GM18907 (cell line): ENCODE measurements at regions not wholly inside any gene's neighbourhood (a gene's known extent, or its start where the extent isn't known, plus 50 kb on each side); places are given as distances from the start of the nearest gene placed in this dataset.
A peak's percentile ranks its signal among the peaks of the same experiment; 100 is the strongest.
"Not testable (repeated sequence)": the region's sequence is repeated elsewhere in the genome, so short reads cannot be mapped to it uniquely, and the experiment has no call there.

Experiments
- ATAC-seq: cut with Tn5 transposase; IDR thresholded peaks from one replicate; pipeline ENCODE4 v1.9.1; 2021; ENCODE audit warnings: mild to moderate bottlenecking, moderate library complexity; ENCODE audit not compliant: unreplicated experiment

DNA sequence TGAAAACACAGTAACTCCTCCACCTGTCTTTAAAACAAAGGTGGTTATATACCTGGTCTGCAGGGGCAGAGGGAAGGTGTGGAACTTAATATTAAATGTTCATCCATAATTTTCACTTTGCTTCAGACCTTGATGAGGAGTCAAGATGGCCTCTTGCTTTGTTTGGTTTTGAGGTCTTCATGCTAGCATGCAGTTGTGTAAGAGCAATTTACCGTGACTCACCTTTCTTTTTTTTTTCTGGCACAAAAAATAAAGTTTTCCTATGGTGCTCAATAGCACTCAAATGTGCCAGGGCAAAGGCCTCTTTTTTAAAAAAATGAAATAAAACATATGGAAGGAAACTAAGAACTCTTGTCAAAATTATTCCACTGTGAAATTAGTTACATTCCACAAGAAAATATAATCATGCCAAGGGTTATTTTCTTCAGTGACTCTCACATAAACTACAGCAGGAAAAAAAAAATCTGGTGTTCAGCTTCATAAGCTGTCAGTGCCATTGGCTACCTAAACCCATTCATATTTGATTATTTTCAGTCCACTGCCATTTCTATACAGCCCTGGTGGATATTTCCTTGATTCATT, 128.2 kb downstream of the SLC7A11 start:
- ATAC-seq = peak; percentile 26

DNA sequence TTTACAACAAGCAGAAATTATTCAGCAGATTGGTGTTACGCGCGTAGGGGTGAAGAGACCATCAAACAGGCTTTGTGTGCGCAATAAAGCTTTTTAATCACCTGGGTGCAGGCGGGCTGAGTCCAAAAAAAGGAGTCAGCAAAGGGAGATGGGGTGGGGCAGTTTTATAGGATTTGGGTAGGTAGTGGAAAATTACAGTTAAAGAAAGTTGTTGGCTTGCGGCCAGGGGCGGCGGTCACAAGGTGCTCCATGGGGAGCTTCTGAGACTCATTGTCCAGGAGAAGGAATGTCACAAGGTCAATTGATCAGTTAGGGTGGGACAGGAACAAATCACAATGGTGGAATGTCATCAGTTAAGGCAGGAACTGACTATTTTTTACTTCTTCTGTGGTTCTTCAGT, 129.3 kb downstream of the SLC7A11 start:
- ATAC-seq = not testable (repeated sequence)

DNA sequence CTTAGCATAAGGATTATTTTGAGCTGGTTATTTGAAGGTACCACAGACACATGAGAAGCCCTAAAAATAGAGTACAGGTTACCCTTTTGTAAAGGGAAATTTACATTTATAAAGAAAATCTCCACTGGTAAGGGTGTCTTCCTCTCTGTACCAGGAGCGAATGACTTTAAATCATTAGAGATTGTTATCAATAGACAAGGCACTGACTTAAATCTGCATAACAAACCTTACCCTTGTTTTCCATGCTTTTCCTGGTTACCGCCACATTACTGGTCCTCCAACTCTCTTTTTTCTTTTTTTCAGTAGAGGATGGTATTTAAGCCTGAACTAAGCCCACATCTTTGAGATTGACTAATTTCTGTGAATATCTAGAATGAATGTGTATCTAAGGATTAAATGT, 129.8 kb downstream of the SLC7A11 start:
- no peak for ATAC-seq

DNA sequence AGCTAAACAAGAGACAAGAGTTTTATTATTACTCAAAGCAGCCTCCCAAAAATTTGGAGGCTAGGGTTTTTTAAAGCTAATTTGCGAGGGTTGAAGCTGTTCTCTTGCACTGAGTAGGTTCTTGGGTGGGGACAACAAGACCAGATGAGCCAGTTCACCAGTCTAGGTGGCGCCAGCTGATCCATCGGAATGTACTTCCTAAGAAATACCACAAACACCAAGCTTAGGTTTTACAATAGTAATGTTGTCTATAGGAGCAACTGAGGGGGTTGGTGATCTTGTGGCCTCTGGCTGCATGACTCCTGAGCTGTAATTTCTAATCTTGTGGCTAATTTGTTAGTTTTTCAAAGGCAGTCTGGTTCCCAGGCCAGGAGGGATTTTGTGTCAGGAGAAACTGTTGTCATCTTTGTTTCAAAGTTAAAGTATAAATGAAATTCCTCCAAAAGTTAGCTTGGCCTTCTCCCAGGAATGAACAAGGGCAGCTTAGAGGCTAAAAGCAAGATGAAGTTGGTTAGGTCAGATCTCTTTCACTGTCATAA, 130.6 kb downstream of the SLC7A11 start:
- ATAC-seq = no peak

DNA sequence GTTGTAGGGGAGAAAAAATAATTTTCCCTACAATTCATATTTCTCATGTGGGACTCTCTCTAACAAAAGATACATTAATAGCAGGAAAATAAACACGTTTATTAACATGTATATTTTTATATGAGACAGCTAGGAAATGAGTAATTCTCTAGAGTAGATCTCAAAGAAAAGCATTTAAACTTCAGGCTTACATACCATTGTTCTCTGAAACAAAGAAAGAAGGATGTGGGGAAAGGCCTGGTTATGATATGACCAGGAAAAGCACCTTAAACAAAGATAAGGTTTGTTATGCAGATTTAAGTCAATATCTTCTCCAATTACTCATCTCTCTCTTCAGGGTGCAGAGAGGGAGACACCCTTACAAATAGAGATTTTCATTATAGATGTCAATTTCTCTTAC, 131.3 kb downstream of the SLC7A11 start:
- no peak for ATAC-seq

DNA sequence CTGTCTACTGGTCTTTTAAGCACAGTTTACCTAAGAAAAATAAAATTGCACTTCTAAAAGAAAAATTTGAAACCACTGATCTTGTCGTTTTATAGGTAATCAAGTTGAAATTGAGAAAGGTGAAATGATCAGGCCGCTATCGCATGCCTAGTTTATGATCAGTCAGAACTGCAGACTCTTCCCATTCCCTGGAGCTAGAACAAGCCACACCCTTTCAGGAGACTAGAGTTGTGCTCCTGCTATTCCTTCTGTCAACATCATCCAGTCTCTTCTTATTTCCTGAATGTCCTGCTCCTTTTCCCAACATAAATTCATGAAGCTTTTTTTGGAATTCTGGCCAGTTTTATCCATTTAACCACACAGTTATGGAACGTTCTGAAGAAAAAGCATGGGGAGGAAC, 135.1 kb downstream of the SLC7A11 start:
- ATAC-seq = no peak

DNA sequence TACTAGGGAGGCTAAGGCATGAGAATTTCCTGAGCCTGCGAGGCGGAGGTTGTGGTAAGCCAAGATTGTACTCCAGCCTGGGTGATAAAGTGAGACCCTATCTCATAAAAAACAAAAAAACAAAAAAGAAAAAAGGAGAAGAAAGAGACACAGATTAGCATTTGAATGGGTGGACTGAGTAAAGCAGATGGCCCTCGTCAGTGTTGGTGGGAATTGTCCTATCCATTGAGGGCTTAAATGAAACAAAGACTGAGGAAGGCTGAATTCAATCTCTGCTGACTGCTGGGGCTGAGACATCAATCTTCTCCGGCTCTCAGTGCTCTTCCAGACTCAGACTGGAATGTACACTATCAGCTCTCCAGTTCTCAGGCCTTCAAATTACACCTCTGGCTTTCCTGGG, 136.8 kb downstream of the SLC7A11 start:
- no peak for ATAC-seq

DNA sequence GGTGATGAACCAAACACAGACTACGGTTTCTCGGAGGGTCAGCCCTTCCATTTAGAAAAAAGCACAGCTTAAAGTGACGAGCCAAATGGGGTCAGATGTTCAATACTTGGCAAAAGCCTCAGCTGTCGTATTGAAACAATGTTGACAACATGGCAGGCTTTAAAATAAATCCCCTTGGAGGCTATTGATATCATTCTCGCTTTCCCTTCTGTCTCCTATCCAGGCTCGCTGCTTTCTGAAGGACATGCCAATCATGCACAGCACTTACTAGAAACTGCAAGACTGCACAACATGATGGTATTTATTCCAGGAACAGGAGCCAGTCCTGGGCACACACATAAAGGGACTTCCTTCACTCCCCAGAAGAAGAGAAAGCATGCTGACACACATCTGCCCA, 137.9 kb downstream of the SLC7A11 start:
- ATAC-seq = no peak

DNA sequence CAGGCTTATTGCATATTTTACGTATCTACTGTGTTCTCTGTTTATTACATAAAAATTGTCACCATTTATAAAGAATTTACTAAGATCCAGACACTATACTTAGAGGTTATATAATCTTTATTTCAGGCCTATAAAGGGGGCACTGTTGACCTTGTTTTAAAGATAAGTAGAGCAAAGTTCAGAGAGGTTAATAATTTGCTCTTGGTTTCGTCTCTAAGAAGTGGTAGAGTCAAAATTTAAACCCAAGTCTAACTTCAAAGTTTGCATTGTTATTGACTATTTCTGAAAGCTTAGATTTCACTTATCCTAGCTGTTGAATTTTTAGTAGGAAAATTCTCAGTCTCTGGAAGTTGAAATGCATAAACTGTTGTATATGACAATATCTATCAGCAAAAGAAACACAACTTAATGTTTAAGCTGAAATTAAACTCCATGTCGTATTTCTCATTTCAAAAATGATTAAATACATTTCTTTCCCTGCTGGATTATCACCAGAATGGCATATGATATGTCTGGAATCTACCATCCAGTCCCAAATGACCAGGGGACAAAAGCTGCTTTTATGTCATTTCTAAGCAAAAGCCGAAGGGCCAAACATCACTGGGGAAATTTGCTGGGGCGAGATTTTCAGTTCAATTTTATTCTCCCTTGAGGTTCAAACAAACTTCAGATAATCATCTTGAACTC, 138.4 kb downstream of the SLC7A11 start:
- ATAC-seq = peak; percentile 72

DNA sequence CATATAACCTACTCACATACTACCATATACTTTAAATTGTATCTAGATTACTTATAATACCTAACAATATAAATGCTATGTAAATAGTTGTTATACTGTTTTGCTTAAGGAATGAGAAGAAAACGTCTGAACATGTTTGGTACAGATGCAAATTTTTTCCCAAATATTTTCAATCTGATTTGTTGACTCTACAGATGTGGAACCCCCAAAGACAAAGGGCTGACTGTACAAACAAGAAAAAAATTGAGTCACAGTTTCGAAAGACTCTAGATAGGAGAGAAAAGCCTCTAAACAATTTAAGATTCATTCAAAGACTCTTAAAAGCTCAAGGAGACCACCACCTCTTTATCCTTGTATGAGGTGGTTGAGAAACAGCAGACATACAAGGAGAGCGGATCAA, 142.8 kb downstream of the SLC7A11 start:
- ATAC-seq = no peak

DNA sequence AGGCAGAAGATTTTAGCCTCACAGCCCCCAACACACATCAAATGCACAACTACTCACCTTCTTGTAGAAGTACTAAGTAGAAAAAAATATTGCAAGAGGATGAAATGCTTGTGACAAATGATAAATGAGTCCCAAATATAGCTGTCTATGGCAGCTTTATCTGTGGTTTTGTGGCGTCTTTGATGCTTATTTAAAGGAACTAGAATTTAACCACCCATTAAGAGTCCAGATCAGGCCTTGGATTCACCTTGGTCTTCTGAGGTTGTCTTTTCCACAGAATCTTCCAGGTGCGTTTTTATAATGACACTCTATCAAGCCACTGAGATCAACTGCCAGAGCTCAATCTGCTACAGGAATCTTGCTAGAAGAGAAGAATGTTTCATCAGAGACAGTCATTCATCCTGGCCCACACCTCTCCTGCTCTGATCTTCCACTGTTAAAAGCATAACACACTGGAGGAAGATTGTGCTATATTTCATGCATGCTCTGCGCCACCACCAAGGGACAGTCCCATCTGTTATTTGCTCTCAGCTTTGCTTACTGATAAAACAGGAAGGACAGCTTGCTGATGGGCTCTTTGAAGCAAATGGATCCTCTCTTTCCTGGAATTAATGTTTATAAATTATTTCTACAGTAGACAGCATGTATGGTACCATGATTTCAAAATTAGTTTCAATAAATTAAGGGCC, 144.1 kb downstream of the SLC7A11 start:
- no peak for ATAC-seq

DNA sequence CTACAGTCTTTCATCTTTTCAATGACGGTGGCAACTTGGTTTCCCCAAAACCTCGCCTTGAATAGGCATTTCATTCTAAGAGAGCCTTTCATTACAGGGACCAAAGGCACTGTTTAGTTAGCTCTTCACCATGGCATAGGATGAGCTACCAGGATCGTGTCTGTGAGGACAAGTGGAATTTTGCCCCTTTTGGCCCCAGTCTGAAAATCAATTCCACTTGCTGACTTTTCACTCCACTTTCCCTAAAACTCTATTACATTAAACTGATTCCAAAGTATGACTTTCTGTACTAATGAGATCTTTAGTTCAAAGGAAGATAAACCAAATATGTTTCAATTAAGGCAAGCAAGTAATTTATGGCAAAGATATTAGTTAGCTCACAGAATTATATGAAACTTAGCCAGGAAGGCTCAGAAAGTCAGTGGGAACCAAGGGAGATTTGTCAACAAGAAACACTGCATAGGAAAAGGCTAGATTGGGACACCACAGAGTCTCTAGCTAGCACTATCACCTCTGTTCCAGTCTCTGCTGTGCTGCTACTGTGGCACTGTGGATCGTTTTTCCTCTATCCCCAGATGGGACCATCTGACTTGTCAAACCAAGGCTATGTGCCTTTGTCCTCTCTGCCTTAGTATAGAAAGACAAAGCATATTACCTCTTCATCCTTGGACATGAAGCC, 145.6 kb downstream of the SLC7A11 start:
- no peak for ATAC-seq

DNA sequence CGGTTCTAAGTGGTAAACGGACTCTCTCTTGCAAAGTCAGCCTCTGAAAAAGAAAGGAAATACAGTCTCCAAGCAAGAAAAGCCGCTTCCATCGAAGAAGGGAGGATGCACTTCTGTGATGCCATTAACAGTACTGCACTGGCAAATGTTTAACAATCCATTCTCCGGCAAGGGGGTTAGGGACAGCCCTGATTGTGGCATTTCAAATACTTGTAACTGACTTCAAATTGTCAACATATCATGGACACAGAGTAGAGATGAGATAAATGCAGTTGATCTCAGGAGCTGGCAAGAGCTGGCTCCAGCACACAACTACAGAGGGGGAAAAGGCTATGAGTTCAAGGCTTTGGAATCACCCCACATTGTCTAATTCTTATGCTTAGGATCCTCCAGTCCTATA, 146.8 kb downstream of the SLC7A11 start:
- no peak for ATAC-seq

DNA sequence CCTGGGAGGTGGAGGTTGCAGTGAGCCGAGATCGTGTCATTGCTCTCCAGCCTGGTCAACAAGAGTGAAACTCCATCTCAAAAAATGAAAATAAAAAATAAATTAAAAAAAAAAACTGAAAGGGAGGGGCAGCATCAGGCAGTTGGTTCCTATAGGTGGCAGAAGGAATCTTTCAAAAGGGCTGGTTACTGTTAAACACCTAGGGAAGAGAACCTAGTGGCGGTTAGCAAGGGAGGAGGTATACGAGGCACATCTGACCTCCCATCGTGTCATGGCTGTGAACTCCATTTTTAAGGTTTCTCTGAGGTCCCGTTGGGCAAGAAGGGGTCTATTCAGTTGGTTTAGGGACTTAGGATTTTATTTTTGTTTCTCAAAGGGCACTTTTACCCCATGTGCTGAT, 150.1 kb downstream of the SLC7A11 start:
- ATAC-seq = no peak

DNA sequence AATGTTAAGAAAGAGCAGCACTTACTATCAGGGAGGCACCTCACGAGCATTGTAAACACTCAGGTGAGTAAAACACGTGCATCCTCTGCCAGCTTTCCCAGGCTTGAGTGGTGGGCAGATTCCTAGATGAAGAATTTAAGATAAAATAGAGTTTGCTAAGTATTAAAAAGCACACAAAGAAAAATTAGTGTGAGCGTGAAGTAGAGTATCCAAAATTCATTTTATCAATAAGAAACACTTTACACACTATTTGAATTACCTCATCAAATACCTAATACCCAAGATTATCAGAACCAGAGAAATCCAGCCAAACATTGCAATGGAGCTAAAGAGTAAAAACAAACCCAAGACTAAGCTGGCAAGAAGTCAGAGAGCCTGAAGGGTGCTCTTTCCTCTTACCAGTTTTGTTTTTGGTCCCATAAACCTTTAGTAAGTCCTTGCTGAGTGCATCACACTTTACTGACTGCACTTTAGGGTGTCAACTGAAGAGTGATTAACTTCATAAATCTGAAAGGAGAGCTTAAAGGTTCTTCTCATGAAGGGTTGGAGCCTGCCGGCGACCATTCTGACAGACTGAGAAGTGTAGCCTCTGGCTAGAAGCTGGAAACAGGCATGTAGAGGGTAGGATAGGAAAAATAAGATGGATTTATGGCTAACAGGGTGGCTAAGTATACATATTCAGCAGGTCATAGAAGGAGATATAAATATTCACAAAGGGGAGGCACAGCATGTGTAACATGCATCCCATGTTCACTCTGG, 151.1 kb downstream of the SLC7A11 start:
- no peak for ATAC-seq

DNA sequence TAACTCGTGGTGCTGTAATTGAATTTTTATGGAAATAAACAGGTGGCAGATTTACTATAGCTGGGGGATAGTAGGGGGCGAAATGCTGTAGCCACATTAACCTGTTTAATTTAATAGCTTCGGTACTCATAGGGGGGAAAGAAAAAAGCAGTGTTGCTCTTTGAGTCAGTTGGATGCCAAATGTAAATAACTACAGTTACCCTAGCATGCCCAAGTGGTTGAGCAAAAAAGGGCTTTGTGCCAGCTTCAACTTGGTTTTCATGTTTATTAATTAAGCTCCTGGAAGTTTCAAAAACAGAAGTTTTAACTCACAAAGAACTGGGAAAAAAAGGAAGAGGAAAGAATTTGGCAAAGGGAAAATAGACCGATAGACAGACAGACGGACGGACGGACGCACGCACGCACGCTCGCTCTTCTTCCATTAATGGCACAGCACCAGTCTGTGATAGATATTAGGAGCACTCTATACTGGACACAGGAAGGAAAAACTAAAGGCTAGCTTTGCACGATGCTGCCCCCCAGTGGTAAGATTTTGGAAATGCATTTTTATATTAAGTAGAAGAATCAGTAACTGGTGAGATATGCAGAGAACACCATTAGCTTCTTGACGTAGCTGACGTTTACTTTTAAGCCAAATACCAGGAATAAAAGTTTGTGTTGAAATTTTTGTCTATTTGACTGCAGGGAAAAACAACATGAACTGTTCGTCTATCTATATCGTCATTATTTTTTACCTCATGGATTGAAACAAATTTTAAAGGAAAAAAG, 151.8 kb downstream of the SLC7A11 start:
- peak; percentile 84 for ATAC-seq

DNA sequence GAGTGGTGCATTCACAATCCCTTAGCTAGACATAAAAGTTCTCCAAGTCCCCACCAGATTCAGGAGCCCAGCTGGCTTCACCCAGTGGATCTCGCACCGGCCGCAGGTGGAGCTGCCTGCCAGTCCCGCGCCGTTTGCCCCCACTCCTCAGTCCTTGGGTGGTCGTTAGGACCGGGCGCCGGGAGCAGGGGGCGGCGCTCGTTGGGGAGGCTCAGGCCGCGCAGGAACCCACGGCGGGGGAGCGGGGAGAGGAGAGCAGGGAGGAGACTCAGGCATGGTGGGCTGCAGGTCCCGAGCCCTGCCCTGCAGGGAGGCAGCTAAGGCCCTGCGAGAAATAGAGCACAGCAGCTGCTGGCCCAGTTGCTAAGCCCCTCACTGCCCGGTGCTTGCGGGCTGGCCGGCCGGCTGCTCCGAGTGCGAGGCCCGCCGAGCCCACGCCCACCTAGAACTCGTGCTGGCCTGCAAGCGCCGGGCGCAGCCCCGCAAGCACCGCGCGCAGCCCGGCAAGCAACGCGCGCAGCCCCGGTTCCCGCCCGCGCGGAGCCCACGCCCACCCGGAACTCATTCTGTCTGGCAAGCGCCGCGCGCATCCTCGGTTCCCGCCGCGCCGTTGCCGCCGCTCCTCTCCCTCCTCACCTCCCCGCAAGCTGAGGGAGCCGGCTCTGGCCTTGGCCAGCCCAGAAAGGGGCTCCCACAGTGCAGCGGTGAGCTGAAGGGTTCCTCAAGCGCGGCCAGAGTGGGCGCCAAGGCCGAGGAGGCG, 153.5 kb downstream of the SLC7A11 start:
- no peak for ATAC-seq

DNA sequence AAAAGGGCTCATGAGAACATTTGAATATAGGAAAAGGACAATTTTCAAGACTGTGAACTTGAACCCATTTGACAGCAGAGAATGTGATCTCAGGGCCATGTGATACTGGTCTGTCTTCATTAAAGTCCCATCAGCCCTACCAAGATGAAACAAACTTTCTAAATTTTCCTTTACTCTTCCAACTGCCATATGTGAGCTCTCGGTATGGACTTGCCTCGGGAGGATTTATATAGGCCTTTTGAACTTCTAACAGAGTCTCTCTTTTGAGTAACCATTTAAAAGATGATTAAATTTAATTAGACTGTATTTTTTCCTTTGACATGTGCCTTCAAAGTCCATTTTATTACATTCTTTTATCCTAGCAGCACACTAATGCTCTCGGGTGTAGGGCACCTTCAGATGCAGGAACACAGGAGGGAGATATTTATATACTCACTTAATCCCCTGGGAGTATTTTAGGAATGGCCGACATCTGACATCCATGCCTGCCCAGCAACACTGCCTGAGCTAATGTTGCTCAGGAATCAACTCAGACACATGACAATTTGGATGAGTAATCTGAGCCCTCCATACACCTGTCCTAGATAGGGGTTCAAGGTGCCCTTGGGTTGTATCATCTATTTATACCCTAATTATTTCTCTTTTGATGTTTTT, 155.0 kb downstream of the SLC7A11 start:
- ATAC-seq = no peak

DNA sequence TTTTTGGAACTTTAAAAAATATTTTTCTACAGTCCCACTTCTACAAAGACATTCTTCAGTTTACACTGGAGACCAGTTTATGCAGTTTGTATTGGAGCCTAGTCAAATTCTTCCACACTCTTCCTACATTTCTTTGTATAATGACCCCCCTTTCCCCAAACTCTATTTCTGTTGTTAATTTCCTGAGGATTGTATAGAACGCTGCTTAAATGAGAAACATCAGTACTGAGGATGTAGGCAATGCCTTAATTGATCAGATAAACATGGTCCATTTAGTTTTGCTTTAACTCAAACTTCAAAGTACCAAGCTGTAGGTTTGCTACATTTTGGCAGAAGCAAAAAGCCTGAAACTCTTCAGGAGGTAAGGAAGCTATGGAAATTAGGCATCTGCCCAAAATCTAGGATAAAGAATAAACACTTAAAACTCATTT, 155.5 kb downstream of the SLC7A11 start:
- no peak for ATAC-seq
